SJSA1 (cell line): ENCODE measurements at regions not wholly inside any gene's neighbourhood (a gene's known extent, or its start where the extent isn't known, plus 50 kb on each side); places are given as distances from the start of the nearest gene placed in this dataset.
"Not testable (repeated sequence)": the region's sequence is repeated elsewhere in the genome, so short reads cannot be mapped to it uniquely, and the experiment has no call there.

Experiments
- DNase-seq, 2 experiments: peaks; one replicate each; pipeline ENCODE4 v3.0.0-alpha.2; 2015 to 2020; ENCODE audit warnings: low spot score in 2 of 2, low read depth in 1 of 2
- H3K27ac ChIP-seq: fragments of 250-450 bp; sonication (Bioruptor Pico); 2 replicates; pipeline ENCODE4 v1.5.1; 2020; ENCODE audit warnings: mild to moderate bottlenecking, moderate library complexity
- H3K27me3 ChIP-seq: fragments of 250-450 bp; sonication (Bioruptor Pico); replicated peaks from 2 replicates; pipeline ENCODE4 v1.5.1; 2020; ENCODE audit warnings: mild to moderate bottlenecking, moderate library complexity
- H3K36me3 ChIP-seq: fragments of 250-450 bp; sonication (Bioruptor Pico); 2 replicates; pipeline ENCODE4 v1.5.1; 2020; ENCODE audit warnings: mild to moderate bottlenecking
- H3K4me1 ChIP-seq: fragments of 250-450 bp; sonication (Bioruptor Pico); replicated peaks from 2 replicates; pipeline ENCODE4 v1.6.1; 2021; ENCODE audit warnings: mild to moderate bottlenecking
- H3K4me3 ChIP-seq: fragments of 250-450 bp; sonication (Bioruptor Pico); 2 replicates; pipeline ENCODE4 v1.5.1; 2020; ENCODE audit warnings: mild to moderate bottlenecking
- H3K9me3 ChIP-seq: fragments of 250-450 bp; sonication (Bioruptor Pico); replicated peaks from 2 replicates; pipeline ENCODE4 v1.5.1; 2020; ENCODE audit warnings: mild to moderate bottlenecking

DNA sequence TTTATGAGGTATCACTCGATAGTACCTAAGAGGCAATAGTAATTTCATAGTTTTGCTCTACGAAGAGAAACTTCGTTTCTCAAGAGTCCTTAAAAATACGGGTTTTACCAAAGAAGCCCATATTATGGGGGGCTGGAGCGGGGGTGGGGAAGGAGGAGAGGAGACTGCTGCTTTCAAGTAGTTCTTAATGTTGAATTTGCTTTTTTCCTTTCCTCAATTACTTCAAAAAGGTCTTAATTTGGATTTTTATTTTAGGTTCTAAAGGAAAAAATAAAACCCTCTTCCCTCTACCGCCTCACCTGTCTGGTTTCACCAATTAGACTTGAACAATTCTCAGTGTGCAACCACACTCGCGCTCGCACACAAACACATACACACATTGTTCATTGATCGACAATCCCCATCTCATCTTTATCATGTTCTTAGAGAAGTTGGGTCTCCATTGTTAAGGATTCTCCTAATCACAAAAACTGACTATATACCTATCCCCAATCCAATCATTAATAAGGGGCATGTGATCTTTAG is 97.2 kb downstream of the HFE start:
- no peak for DNase-seq
- Histone ChIP-seq H3K36me3 (no peaks in the 10 kb centered on the region), H3K27me3 (no peaks in the 10 kb centered on the region), H3K27ac (no peak overlapping the region), H3K4me3 (peak overlapping the region; percentile 26), H3K4me1 (peaks cover 14% of the 10 kb centered on the region; the same call in 1 of the 2 replicates), H3K9me3 (no peaks in the 10 kb centered on the region)

DNA sequence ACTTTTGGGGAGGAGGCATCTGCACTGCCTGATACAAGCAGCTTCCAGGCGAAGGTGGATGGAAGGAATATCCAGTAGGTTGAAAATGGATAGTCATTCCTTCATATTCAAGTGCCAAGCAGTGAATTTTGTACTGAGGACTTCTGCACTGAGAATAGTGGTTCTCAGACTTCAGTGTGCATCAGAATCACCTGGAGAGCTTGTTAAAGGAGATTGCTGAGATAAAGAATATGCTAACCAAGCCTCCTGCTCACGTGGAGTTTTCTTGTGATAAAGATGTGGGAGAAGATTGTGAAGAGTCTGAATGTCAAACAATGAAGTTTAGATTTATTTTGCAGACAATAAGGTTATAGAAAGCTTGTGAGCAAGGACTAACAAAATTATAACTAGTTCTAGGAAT is 97.8 kb downstream of the HFE start:
- Histone ChIP-seq H3K27me3 (no peaks in the 10 kb centered on the region), H3K27ac (no peak overlapping the region), H3K9me3 (no peaks in the 10 kb centered on the region), H3K36me3 (no peaks in the 10 kb centered on the region), H3K4me1 (peaks cover 14% of the 10 kb centered on the region; the same call in 1 of the 2 replicates), H3K4me3 (no peak overlapping the region)
- DNase-seq: no peak

DNA sequence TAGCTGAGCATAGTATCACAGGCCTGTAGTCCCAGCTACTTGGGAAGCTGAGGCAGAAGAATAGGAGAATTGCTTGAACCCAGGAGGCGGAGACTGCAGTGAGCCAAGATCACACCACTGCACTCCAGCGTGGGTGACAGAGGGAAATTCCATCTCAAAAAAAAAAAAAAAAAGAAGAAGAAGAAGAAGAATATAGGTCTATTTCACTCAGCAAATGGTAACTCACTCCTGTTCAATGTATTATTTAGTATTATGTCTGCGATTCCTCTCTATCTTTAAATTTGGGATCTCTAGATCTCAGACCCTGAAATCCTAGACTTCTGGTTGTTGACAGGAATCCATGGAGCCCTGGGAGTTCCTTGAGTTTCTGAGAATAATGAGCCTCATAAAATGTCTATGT is 98.6 kb downstream of the HFE start:
- peaks cover 14% of the 10 kb centered on the region; the same call in 1 of the 2 replicates for H3K4me1 ChIP-seq
- H3K27me3 ChIP-seq: no peaks in the 10 kb centered on the region
- H3K36me3 ChIP-seq: no peaks in the 10 kb centered on the region
- DNase-seq: no peak
- no peaks in the 10 kb centered on the region for H3K9me3 ChIP-seq
- no peak overlapping the region for H3K4me3 ChIP-seq
- no peak overlapping the region for H3K27ac ChIP-seq

DNA sequence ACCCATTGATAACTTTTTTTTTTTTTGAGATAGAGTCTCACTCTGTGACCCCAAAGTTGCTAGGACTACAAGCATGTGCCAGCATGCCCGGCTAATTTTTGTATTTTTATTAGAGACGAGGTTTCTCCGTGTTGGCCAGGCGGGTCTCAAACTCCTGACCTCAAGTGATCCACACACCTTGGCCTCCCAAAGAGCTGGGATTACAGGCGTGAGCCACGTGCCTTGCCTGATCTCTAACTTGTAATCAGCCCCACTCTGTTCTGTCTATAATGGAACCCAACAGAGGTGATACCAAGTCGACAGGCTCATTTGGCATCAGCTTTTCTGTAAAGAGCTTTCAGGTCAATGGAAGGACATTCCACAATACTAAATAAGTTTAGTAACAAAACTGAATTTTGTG is 99.4 kb downstream of the HFE start:
- peaks cover 14% of the 10 kb centered on the region; the same call in 1 of the 2 replicates for H3K4me1 ChIP-seq
- H3K27me3 ChIP-seq: no peaks in the 10 kb centered on the region
- no peaks in the 10 kb centered on the region for H3K9me3 ChIP-seq
- no peak for DNase-seq
- no peak overlapping the region for H3K4me3 ChIP-seq
- H3K27ac ChIP-seq: no peak overlapping the region
- H3K36me3 ChIP-seq: no peaks in the 10 kb centered on the region

DNA sequence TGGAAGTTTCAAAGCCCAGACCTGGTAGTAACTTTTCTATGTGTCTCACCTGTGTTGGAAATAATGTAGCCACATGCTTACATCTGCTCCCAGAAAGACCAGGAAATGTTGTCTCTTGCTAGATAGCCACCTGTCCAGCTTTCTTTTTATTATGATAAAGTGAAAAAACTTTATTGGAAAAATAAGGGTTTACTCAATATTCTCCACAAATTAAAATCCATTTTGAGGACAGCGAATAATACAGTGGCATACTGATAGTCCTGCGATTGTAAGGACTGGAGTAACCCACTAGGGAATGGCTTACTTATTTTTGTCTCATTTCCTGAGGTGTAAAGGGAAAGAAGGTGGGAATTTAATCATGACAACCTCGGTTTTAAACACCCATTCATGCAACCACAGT is 100.1 kb downstream of the HFE start:
- Histone ChIP-seq H3K9me3 (no peaks in the 10 kb centered on the region), H3K36me3 (no peaks in the 10 kb centered on the region), H3K4me3 (no peak overlapping the region), H3K4me1 (peaks cover 14% of the 10 kb centered on the region; the same call in 1 of the 2 replicates), H3K27ac (no peak overlapping the region), H3K27me3 (no peaks in the 10 kb centered on the region)
- DNase-seq: no peak

DNA sequence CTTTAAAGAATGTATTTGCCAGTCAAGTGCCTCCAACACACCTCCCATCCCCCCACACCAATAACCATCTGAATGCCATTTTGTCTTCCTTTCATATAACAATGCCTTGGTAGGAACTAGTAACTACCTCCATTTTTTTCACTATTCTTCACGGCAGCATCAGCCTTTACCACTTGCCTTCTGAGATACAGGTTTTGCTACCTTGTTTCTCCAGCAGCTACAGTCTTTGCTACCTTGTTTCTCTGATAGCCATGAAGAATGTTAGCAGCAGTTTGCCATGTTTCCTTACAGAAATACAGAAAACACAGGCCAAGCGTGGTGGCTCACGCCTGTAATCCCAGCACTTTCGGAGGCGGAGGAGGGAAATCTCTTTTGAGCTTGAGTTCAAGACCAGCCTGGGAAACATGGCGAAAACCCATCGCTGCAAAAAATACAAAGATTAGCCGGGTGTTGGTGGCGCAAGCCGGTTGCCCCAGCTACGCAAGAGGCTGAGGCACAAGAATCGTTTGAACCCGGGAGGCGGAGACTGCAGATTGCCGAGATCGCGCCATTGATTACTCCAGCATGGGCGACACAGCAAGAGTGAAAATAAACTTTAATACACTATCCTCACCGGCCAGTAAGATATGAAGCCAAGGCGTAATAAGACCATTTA is 100.9 kb downstream of the HFE start:
- no peaks in the 10 kb centered on the region for H3K9me3 ChIP-seq
- DNase-seq: no peak
- H3K27ac ChIP-seq: peak overlapping the region; percentile 80

DNA sequence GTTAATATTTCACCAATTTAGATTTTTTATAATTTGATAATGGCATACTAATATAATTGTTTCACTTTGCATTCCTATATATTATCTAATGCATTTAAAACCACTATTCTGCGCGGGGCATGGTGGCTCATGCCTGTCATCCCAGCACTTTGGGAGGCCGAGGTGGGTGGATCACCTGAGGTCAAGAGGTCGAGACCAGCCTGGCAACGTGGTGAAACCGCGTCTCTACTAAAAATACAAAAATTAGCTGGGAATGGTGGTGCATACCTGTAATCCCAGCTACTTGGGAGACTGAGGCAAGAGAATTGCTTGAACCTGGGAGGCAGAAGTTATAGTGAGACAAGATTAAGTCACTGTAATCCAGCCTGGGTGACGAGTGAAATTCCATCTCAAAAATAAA is 104.3 kb downstream of the HFE start:
- H3K4me3 ChIP-seq, H3K9me3 ChIP-seq, H3K27ac ChIP-seq, H3K27me3 ChIP-seq, H3K36me3 ChIP-seq, DNase-seq: not testable (repeated sequence)
- peaks cover 13% of the 10 kb centered on the region for H3K4me1 ChIP-seq

More for the DNA sequence above, 100.9 kb downstream of the HFE start:
- Histone ChIP-seq H3K4me1 (peaks cover 14% of the 10 kb centered on the region; the same call in 1 of the 2 replicates), H3K36me3 (no peaks in the 10 kb centered on the region), H3K27me3 (no peaks in the 10 kb centered on the region), H3K4me3 (peak overlapping the region; percentile 39)

DNA sequence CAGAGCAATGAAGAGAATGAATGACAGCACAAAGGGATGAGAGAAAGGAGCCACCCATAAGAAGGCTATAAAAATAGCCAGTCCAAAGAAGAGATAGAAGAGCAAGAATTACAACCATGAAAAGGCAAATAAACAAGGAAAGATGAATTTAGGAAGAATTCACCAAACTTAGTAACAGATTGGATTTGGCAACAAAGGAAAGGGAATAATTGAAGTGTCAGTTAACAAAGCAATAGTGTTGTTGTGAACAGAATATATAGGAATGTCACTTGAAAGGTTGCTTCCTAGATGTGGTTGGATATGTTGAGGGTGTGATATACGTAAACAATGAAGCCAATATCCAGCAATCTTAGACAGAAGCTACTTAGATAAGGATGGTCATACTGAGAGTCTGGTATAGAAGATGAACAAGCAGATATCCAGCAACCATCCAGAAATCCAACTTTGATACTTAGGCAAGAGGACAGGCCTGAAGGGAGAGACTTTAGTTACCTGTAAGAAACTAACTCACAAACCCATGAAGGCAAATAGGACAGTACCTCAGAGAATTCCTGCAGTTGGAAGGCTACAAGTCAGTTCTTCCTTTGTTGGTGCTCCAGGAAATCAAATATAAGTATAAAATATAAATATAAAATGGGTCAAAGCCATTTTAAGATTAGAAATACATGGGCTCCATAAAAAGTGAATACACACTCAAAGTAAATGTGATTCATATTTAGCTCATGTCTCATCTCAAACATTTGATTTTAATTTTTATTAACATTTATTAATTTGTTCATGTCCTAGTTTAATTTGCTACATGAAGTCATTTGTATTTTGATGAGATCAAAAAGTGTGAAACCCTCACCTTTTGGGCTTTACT is 106.5 kb downstream of the HFE start:
- H3K27ac ChIP-seq: no peak overlapping the region
- no peak for DNase-seq
- H3K27me3 ChIP-seq: no peaks in the 10 kb centered on the region

DNA sequence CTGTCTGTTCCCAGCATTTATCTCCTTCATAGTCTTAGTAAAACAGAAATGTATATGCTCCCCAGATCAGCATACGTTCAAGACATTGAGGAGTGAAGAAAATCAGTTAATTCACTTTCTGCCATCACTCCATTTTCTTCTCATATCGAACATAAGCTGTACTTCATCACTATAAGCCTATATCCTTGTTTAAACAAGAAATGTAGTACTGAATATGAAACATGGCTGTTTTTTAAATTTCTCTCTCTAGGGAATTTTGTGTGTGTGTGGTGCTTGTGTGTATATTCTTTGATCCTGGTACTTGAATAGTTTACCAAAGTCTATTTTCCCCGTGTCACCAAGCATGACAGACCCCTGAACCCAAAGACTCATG is 107.1 kb downstream of the HFE start:
- Histone ChIP-seq H3K4me1 (peaks cover 3% of the 10 kb centered on the region; the same call in 1 of the 2 replicates), H3K9me3 (no peaks in the 10 kb centered on the region), H3K27ac (no peak overlapping the region), H3K27me3 (no peaks in the 10 kb centered on the region), H3K4me3 (no peak overlapping the region), H3K36me3 (peaks cover 12% of the 10 kb centered on the region)
- no peak for DNase-seq

More for the DNA sequence above, 106.5 kb downstream of the HFE start:
- peaks cover 12% of the 10 kb centered on the region for H3K36me3 ChIP-seq
- H3K4me3 ChIP-seq: no peak overlapping the region
- peaks cover 3% of the 10 kb centered on the region for H3K4me1 ChIP-seq
- no peaks in the 10 kb centered on the region for H3K9me3 ChIP-seq

DNA sequence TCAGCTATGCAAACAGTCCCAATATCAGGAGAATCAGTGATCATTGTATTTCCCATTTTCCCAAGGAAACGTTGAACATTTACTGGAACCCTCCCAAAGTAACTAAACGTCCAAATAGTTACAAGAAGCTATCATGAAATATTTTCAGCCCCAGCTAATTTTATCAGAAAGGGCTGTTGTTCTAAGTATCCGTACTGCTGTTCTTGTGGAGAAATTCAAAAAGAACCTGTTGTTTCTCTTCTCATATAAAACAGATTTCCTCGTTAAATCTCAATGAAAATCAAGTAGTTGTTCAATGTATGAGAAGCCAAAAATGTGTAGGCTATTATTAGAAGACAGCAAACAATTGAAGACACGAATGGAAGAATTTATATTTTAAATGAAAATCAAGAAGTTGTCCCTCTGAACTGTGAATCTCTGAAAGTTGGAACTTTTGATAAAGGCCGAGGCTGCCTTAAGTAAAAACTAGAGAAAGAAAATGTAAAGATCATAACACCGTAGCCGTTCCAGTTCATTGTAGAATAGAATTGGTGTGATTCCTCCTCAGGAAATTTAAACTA is 107.7 kb downstream of the HFE start:
- no peak for DNase-seq

DNA sequence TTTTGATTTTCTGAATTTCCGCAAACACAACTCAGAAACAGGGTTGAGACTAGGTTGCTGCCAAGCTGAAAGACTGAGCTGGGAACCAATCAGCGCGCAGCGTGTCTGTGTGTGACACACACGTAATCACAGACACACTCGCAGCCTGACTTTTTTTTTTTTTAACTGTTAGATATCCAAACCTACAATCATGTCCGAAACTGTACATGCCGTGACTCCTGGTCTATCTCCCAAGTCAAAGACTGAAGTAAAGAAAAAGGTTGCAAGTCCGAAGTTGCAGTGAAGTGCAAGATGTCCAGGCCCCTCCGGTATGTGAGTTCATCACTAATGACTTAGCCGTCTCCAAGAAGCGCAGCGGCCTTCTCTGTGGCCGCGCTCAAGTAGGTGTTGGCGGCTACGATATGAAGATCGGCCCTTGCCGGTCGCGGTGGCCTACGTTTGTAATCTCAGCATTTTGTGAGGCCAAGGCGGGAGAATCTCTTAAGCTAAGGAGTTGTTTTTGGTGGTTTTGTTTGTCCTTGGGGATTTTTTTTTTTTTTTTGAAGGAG is 108.2 kb downstream of the HFE start:
- DNase-seq: peak; percentile 93 to 94

More for the DNA sequence above, 107.7 kb downstream of the HFE start:
- Histone ChIP-seq H3K27me3 (no peaks in the 10 kb centered on the region), H3K9me3 (no peaks in the 10 kb centered on the region), H3K27ac (peak overlapping the region; percentile 71), H3K4me1 (peaks cover 5% of the 10 kb centered on the region), H3K36me3 (peaks cover 12% of the 10 kb centered on the region), H3K4me3 (peak overlapping the region; percentile 56)

DNA sequence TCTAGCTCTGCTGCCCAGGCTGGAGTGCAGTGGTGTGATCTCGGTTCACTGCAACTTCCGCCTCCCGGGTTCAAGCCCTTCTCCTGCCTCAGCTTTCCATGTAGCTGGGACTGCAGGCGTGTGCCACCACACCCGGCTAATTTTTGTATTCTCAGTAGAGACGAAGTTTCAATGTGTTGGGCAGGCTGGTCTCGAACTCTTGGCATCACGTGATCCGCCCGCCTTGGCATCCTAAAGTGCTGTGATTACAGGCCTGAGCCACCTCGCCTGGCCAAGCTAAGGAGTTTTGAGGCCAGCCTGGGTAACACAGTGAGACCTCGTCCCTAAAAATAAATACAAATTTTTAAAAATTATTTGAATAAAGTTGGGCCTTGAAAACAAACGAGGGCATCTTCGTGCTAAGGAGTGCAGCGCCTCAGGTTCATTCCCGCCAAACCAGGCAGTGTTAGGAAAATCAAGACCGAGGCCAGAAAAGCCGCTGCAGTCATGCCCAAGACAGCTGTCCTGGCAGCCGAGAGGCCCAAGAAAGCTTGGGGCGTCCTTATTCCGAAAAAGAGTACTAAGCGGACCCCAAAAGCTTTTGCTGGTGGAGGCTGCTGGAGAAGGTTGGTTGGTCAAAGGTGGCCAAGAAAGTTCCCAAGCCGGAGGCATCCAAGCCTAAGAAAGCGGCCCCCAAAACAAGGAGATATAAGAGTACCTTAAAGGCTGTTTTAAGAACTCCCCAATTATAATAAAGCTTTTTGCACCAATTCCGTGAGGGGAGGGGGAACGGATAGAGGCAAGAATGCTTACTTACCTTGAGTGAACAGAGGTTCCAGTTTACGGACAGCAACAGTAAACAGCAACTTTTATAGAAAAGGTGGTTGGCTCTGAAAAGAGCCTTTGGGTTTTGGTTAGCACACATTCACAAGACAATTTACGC is 109.0 kb downstream of the HFE start:
- H3K9me3 ChIP-seq: no peaks in the 10 kb centered on the region
- DNase-seq: peak; percentile 54 to 59

More for the DNA sequence above, 108.2 kb downstream of the HFE start:
- Histone ChIP-seq H3K27me3 (no peaks in the 10 kb centered on the region), H3K4me3 (peak overlapping the region; percentile 56), H3K36me3 (peaks cover 12% of the 10 kb centered on the region), H3K4me1 (peaks cover 10% of the 10 kb centered on the region), H3K9me3 (no peaks in the 10 kb centered on the region), H3K27ac (peak overlapping the region; percentile 71)

More for the DNA sequence above, 109.0 kb downstream of the HFE start:
- H3K4me1 ChIP-seq: peaks cover 10% of the 10 kb centered on the region
- peak overlapping the region; percentile 71 for H3K27ac ChIP-seq
- peak overlapping the region; percentile 56 for H3K4me3 ChIP-seq
- peaks cover 12% of the 10 kb centered on the region for H3K36me3 ChIP-seq
- no peaks in the 10 kb centered on the region for H3K27me3 ChIP-seq
